IMR-90 (cell line): ENCODE measurements at regions not wholly inside any gene's neighbourhood (a gene's known extent, or its start where the extent isn't known, plus 50 kb on each side); places are given as distances from the start of the nearest gene placed in this dataset.
A peak's percentile ranks its signal among the peaks of the same experiment; 100 is the strongest.

Source experiments
- ATAC-seq: fragments of 200-7000 bp; cut with Tn5 transposase; 2 replicates; pipeline ENCODE4 v1.9.1; 2020; ENCODE audit warnings: low read depth, mild to moderate bottlenecking, moderate library complexity
- BruUV-seq: library from RNA; stranded (reverse); fragments of 400-500 nt; replicated peaks from 2 replicates; lab custom pipeline; 2021; lab: Mats Ljungman, UMichigan
- CTCF ChIA-PET: fragments of 300-600 bp; formaldehyde crosslinking; extraction: SDS; loops from one replicate; lab custom pipeline; 2021; ENCODE audit warnings: antibody characterized with exemption; lab: Yijun Ruan, JAX
- POLR2A ChIA-PET: fragments of 300-600 bp; sonication (Branson Sonifier 250); formaldehyde crosslinking; loops from one replicate; lab custom pipeline; 2022; ENCODE audit warnings: antibody characterized with exemption; ENCODE audit not compliant: unreplicated experiment; lab: Charles Lee
- DNase-seq: peaks from one replicate; pipeline ENCODE4 v3.0.0; 2013
- H2AFZ ChIP-seq: replicated peaks from 2 replicates; pipeline ENCODE3; 2013; ENCODE audit warnings: low read length, mild to moderate bottlenecking; ENCODE audit not compliant: poor library complexity
- H2AK5ac ChIP-seq: 2 replicates; pipeline ENCODE4 v1.6.1; 2013; ENCODE audit warnings: low read depth, low read length, inconsistent platforms
- H2AK9ac ChIP-seq: replicated peaks from 2 replicates; pipeline ENCODE3; 2013; ENCODE audit warnings: mild to moderate bottlenecking, low read depth, low read length, moderate library complexity; ENCODE audit not compliant: poor library complexity
- H2BK120ac ChIP-seq: 2 replicates; pipeline ENCODE4 v1.6.1; 2013; ENCODE audit warnings: low read depth, low read length, inconsistent platforms
- H2BK15ac ChIP-seq: 3 replicates; pipeline ENCODE4 v1.6.1; 2013; ENCODE audit warnings: low read depth, low read length, inconsistent platforms
- H2BK20ac ChIP-seq: 2 replicates; pipeline ENCODE4 v1.6.1; 2013; ENCODE audit warnings: low read depth, mild to moderate bottlenecking, inconsistent platforms, low read length, moderate library complexity
- H2BK5ac ChIP-seq: 2 replicates; pipeline ENCODE4 v1.6.1; 2013; ENCODE audit warnings: mild to moderate bottlenecking, low read depth, low read length, inconsistent platforms; ENCODE audit not compliant: poor library complexity, severe bottlenecking
- H3K14ac ChIP-seq: replicated peaks from 2 replicates; pipeline ENCODE4 v1.6.1; 2013; ENCODE audit warnings: low read depth, low read length, inconsistent platforms
- H3K18ac ChIP-seq: 2 replicates; pipeline ENCODE4 v1.6.1; 2013; ENCODE audit warnings: low read depth, low read length, control low read depth
- H3K23ac ChIP-seq: 2 replicates; pipeline ENCODE4 v1.6.1; 2013; ENCODE audit warnings: low read depth, low read length, inconsistent platforms
- H3K27ac ChIP-seq: 2 replicates; pipeline ENCODE4 v1.5.1; 2013; ENCODE audit warnings: mild to moderate bottlenecking, control low read depth, low read length; ENCODE audit not compliant: insufficient read depth
- H3K27me3 ChIP-seq: 2 replicates; pipeline ENCODE4 v1.6.1; 2013; ENCODE audit warnings: low read length; ENCODE audit not compliant: control insufficient read depth, insufficient read depth
- H3K36me3 ChIP-seq: 2 replicates; pipeline ENCODE4 v1.6.1; 2013; ENCODE audit warnings: low read length, mixed read lengths; ENCODE audit not compliant: control insufficient read depth, insufficient read depth
- H3K4ac ChIP-seq: 2 replicates; pipeline ENCODE4 v1.6.1; 2013; ENCODE audit warnings: low read depth, low read length, inconsistent platforms
- H3K4me1 ChIP-seq: 2 replicates; pipeline ENCODE4 v1.6.1; 2013; ENCODE audit warnings: low read length, mixed read lengths; ENCODE audit not compliant: control insufficient read depth, insufficient read depth
- H3K4me2 ChIP-seq: 2 replicates; pipeline ENCODE4 v1.6.1; 2013; ENCODE audit warnings: low read depth, mild to moderate bottlenecking, control low read depth, low read length, moderate library complexity
- H3K4me3 ChIP-seq: 2 replicates; pipeline ENCODE4 v1.5.1; 2013; ENCODE audit warnings: low read depth, mild to moderate bottlenecking, control low read depth, low read length, moderate library complexity; ENCODE audit not compliant: insufficient read depth
- H3K56ac ChIP-seq: 2 replicates; pipeline ENCODE4 v1.6.1; 2013; ENCODE audit warnings: low read length, inconsistent platforms; ENCODE audit not compliant: insufficient read depth; ENCODE audit errors: extremely low read depth
- H3K79me1 ChIP-seq, 2 experiments: 2 replicates each; pipeline ENCODE4 v1.6.1; 2013; ENCODE audit warnings: low read length in 2 of 2, inconsistent platforms in 1 of 2, low read depth in 1 of 2
- H3K9ac ChIP-seq: 2 replicates; pipeline ENCODE4 v1.6.1; 2013; ENCODE audit warnings: low read depth, low read length, control low read depth
- H3K9me1 ChIP-seq: 2 replicates; pipeline ENCODE4 v1.6.1; 2013; ENCODE audit warnings: low read length, inconsistent platforms; ENCODE audit not compliant: insufficient read depth
- H3K9me3 ChIP-seq: 2 replicates; pipeline ENCODE4 v1.6.1; 2013; ENCODE audit warnings: low read length; ENCODE audit not compliant: control insufficient read depth, insufficient read depth
- H4K20me1 ChIP-seq: 2 replicates; pipeline ENCODE4 v1.6.1; 2013; ENCODE audit warnings: low read length, inconsistent platforms; ENCODE audit not compliant: insufficient read depth
- H4K5ac ChIP-seq: 2 replicates; pipeline ENCODE4 v1.6.1; 2013; ENCODE audit warnings: mild to moderate bottlenecking, low read depth, low read length, control low read depth
- H4K8ac ChIP-seq, 2 experiments: 2 replicates each; pipeline ENCODE4 v1.6.1; 2013; ENCODE audit warnings: low read depth in 2 of 2, low read length in 2 of 2, control low read depth in 1 of 2, inconsistent platforms in 1 of 2
- H4K91ac ChIP-seq: 2 replicates; pipeline ENCODE4 v1.6.1; 2013; ENCODE audit warnings: low read depth, low read length, inconsistent platforms; ENCODE audit not compliant: insufficient read depth
- BHLHE40 ChIP-seq: fragments of 150-350 bp; IDR thresholded peaks from 2 replicates; pipeline ENCODE4 v1.6.1; 2016; ENCODE audit warnings: mild to moderate bottlenecking, low read depth, low read length
- CEBPB ChIP-seq: IDR thresholded peaks from 2 replicates; pipeline ENCODE4 v1.6.1; 2012; ENCODE audit warnings: low read depth, low read length, improper control_type of control experiment
- CHD1 ChIP-seq: IDR thresholded peaks from 2 replicates; pipeline ENCODE4 v1.6.1; 2012; ENCODE audit warnings: low read depth, low read length, improper control_type of control experiment
- CTCF ChIP-seq: conservative IDR thresholded peaks from 2 replicates; pipeline ENCODE4 v1.5.1; 2012; ENCODE audit warnings: mild to moderate bottlenecking, low read depth, low read length, improper control_type of control experiment
- MAFK ChIP-seq: IDR thresholded peaks from 2 replicates; pipeline ENCODE4 v1.6.1; 2012; ENCODE audit warnings: low read depth, low read length, improper control_type of control experiment
- MAZ ChIP-seq: IDR thresholded peaks from 2 replicates; pipeline ENCODE4 v1.6.1; 2012; ENCODE audit warnings: low read depth, mild to moderate bottlenecking, low read length, improper control_type of control experiment, moderate library complexity, borderline replicate concordance
- MXI1 ChIP-seq: IDR thresholded peaks from 2 replicates; pipeline ENCODE4 v1.6.1; 2012; ENCODE audit warnings: low read depth, mild to moderate bottlenecking, low read length, moderate library complexity, borderline replicate concordance
- NFE2L2 ChIP-seq: fragments of 150-350 bp; IDR thresholded peaks from 2 replicates; pipeline ENCODE4 v1.6.1; 2016; ENCODE audit warnings: low read depth, mild to moderate bottlenecking, low read length
- POLR2A ChIP-seq: IDR thresholded peaks from 2 replicates; pipeline ENCODE4 v1.6.1; 2012; ENCODE audit warnings: mild to moderate bottlenecking, low read depth, low read length
- RAD21 ChIP-seq: IDR thresholded peaks from 2 replicates; pipeline ENCODE4 v1.6.1; 2012; ENCODE audit warnings: low read length, improper control_type of control experiment
- RCOR1 ChIP-seq: IDR thresholded peaks from 2 replicates; pipeline ENCODE4 v1.6.1; 2012; ENCODE audit warnings: mild to moderate bottlenecking, low read length, improper control_type of control experiment; ENCODE audit not compliant: insufficient replicate concordance
- RFX5 ChIP-seq: IDR thresholded peaks from 2 replicates; pipeline ENCODE4 v1.8.0; 2012; ENCODE audit warnings: low read depth, mild to moderate bottlenecking, low read length, moderate library complexity
- SMC3 ChIP-seq: fragments of 150-350 bp; IDR thresholded peaks from 2 replicates; pipeline ENCODE4 v1.6.1; 2016; ENCODE audit warnings: low read depth, mild to moderate bottlenecking, antibody characterized with exemption, low read length, moderate library complexity
- USF2 ChIP-seq: fragments of 150-350 bp; IDR thresholded peaks from 2 replicates; pipeline ENCODE4 v1.6.1; 2017; ENCODE audit warnings: mild to moderate bottlenecking, antibody characterized with exemption, low read length, low read depth
- WGBS, 2 experiments: methylation state at CpG; one replicate each; pipeline versions ENCODE4 v1.1.5 to v1.1.7; 2013; ENCODE audit warnings: missing lambda C conversion rate in 2 of 2; ENCODE audit not compliant: insufficient read length in 1 of 2; ENCODE audit errors: extremely low coverage in 2 of 2; 5-methylcytosine and 5-hydroxymethylcytosine counted together
- dilution Hi-C: fragments of 300-500 bp; cut with HindIII; formaldehyde crosslinking; loops from one replicate; pipeline ENCODE4 v1.14.3; 2018; ENCODE audit warnings: low sequenced_read_pairs; ENCODE audit not compliant: unreplicated experiment
- in situ Hi-C: fragments of 300-500 bp; cut with MboI; formaldehyde crosslinking; loops from 3 replicates; pipeline ENCODE4 v1.14.3; 2019; ENCODE audit warnings: low sequenced_read_pairs, inconsistent platforms, mixed read lengths
- intact Hi-C: fragments of 100-400 bp; cut with micrococcal nuclease; formaldehyde crosslinking; loops from 2 replicates; pipeline ENCODE4 v1.10.0; 2022
- TF ChIP-seq, protein P1 (sequence below): fragments of 150-350 bp; IDR thresholded peaks from 2 replicates; pipeline ENCODE4 v1.6.1; 2016; ENCODE audit warnings: low read depth, mild to moderate bottlenecking, low read length, moderate library complexity, borderline replicate concordance

DNA sequence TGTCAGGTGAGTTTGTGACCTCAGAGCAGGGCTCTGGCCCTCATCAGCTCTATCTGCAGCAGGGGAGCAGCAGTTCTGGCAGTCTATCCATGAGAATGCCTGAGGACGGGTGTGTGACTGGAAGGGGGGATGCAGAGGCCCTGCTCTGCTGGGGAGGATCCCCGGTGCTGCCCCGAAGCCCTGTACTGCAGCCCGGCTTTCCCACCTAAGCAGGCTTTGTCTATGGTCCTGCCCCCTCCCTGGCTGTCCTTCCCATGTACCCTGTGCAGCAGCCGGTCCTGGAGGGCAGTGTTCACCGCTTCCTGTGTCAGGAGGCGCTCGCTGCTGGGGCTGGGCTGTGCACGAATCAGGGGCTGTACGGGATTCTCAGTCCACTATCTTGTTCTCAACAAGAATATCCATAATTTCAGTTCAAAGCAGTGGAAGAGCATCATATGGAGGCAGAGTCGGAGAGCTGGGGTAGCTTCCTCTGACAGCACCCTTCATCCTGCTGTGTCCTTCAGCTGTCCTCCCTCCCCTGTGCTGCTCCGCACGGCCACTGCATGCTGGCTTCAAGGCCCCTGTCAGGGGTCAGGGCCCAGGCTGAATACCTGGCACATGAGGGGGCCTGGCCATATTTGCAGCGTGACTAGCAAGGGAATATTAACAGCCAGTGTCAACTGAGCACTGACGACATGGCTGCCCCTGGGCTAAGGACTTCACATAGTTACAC is 125.2 kb downstream of the CTTN start:
- no peak for ATAC-seq
- H3K27ac ChIP-seq: no peak overlapping the region
- in situ Hi-C loops (no loop called here), intact Hi-C loops (loop anchor here (5.0 to 10.0 kb wide), 2 partner anchors 34 to 61 kb away; no protein-coding TSS in a partner anchor), dilution Hi-C loops (no loop called here)
- no peak overlapping the region for H3K18ac ChIP-seq
- no peak overlapping the region for H3K23ac ChIP-seq
- H2AFZ ChIP-seq: peak overlapping the region; percentile 14
- no peak overlapping the region for H4K91ac ChIP-seq
- DNase-seq: no peak
- no peak overlapping the region for H3K4me3 ChIP-seq
- no peak overlapping the region for H3K4me2 ChIP-seq
- no peak overlapping the region for H2AK9ac ChIP-seq
- no TSS peak for BruUV-seq
- no peak overlapping the region for H3K56ac ChIP-seq
- H2AK5ac ChIP-seq: no peak overlapping the region
- no peak overlapping the region for H4K5ac ChIP-seq
- no peaks in the 10 kb centered on the region for H3K9me3 ChIP-seq
- peaks cover 17% of the 10 kb centered on the region for H3K27me3 ChIP-seq
- peaks cover 6% of the 10 kb centered on the region; the same call in 1 of the 2 replicates for H3K4me1 ChIP-seq
- H2BK15ac ChIP-seq: no peak overlapping the region
- CTCF ChIA-PET: no interaction called here
- POLR2A ChIA-PET: no interaction called here
- no peaks in the 10 kb centered on the region for H3K36me3 ChIP-seq
- H2BK20ac ChIP-seq: no peak overlapping the region
- no peaks in the 10 kb centered on the region for H3K9me1 ChIP-seq
- no peak overlapping the region for H3K9ac ChIP-seq
- no peak overlapping the region for H3K14ac ChIP-seq
- no peak overlapping the region for H2BK120ac ChIP-seq
- WGBS, 2 experiments: 63% methylated on average over 7 of the region's 15 CpGs; no CpG with 5 or more reads in 1 of the 2 experiments
- no peak overlapping the region for H4K8ac ChIP-seq
- no peaks in the 10 kb centered on the region for H3K79me1 ChIP-seq
- H4K20me1 ChIP-seq: peaks cover 22% of the 10 kb centered on the region
- no peak overlapping the region for H3K4ac ChIP-seq
- no peak overlapping the region for H2BK5ac ChIP-seq
- TF ChIP-seq MAFK (no peak), CHD1 (no peak), CTCF (no peak), RCOR1 (no peak), MXI1 (no peak), RFX5 (no peak), RAD21 (no peak), CEBPB (no peak), BHLHE40 (no peak), MAZ (no peak), USF2 (no peak), NFE2L2 (no peak), POLR2A (no peak), SMC3 (no peak)
- TF ChIP-seq, protein P1, sequence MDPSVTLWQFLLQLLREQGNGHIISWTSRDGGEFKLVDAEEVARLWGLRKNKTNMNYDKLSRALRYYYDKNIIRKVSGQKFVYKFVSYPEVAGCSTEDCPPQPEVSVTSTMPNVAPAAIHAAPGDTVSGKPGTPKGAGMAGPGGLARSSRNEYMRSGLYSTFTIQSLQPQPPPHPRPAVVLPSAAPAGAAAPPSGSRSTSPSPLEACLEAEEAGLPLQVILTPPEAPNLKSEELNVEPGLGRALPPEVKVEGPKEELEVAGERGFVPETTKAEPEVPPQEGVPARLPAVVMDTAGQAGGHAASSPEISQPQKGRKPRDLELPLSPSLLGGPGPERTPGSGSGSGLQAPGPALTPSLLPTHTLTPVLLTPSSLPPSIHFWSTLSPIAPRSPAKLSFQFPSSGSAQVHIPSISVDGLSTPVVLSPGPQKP: no peak
